SJSA1 (cell line): ENCODE measurements at regions not wholly inside any gene's neighbourhood (a gene's known extent, or its start where the extent isn't known, plus 50 kb on each side); places are given as distances from the start of the nearest gene placed in this dataset.

Experiments
- DNase-seq, 2 experiments: peaks; one replicate each; pipeline ENCODE4 v3.0.0-alpha.2; 2015 to 2020; ENCODE audit warnings: low spot score in 2 of 2, low read depth in 1 of 2
- H3K27ac ChIP-seq: fragments of 250-450 bp; sonication (Bioruptor Pico); 2 replicates; pipeline ENCODE4 v1.5.1; 2020; ENCODE audit warnings: mild to moderate bottlenecking, moderate library complexity
- H3K27me3 ChIP-seq: fragments of 250-450 bp; sonication (Bioruptor Pico); replicated peaks from 2 replicates; pipeline ENCODE4 v1.5.1; 2020; ENCODE audit warnings: mild to moderate bottlenecking, moderate library complexity
- H3K36me3 ChIP-seq: fragments of 250-450 bp; sonication (Bioruptor Pico); 2 replicates; pipeline ENCODE4 v1.5.1; 2020; ENCODE audit warnings: mild to moderate bottlenecking
- H3K4me1 ChIP-seq: fragments of 250-450 bp; sonication (Bioruptor Pico); replicated peaks from 2 replicates; pipeline ENCODE4 v1.6.1; 2021; ENCODE audit warnings: mild to moderate bottlenecking
- H3K4me3 ChIP-seq: fragments of 250-450 bp; sonication (Bioruptor Pico); 2 replicates; pipeline ENCODE4 v1.5.1; 2020; ENCODE audit warnings: mild to moderate bottlenecking
- H3K9me3 ChIP-seq: fragments of 250-450 bp; sonication (Bioruptor Pico); replicated peaks from 2 replicates; pipeline ENCODE4 v1.5.1; 2020; ENCODE audit warnings: mild to moderate bottlenecking

- no peak overlapping the region for H3K4me3 ChIP-seq
- H3K27ac ChIP-seq, result no peak overlapping the region
- H3K36me3 ChIP-seq, result no peaks in the 10 kb centered on the region
- no peaks in the 10 kb centered on the region for H3K27me3 ChIP-seq
- no peaks in the 10 kb centered on the region for H3K9me3 ChIP-seq
- no peaks in the 10 kb centered on the region for H3K4me1 ChIP-seq
- no peak for DNase-seq
Measured at GRCh38 chr16:64641343-64641742, 480.5 kb downstream of the CDH11 start.

- no peaks in the 10 kb centered on the region for H3K36me3 ChIP-seq
- H3K27me3 ChIP-seq, result no peaks in the 10 kb centered on the region
- no peaks in the 10 kb centered on the region for H3K4me1 ChIP-seq
- no peaks in the 10 kb centered on the region for H3K9me3 ChIP-seq
- no peak overlapping the region for H3K27ac ChIP-seq
- H3K4me3 ChIP-seq, result no peak overlapping the region
- no peak for DNase-seq
Measured at GRCh38 chr16:64638766-64639165, 483.1 kb downstream of the CDH11 start.

GRCh38 chr16:64629622-64630021, 492.2 kb downstream of the CDH11 start:
- Histone ChIP-seq H3K4me3 (no peak overlapping the region), H3K9me3 (no peaks in the 10 kb centered on the region), H3K36me3 (no peaks in the 10 kb centered on the region), H3K27ac (no peak overlapping the region), H3K4me1 (no peaks in the 10 kb centered on the region), H3K27me3 (no peaks in the 10 kb centered on the region)
- no peak for DNase-seq

GRCh38 chr16:64627781-64628180, 494.1 kb downstream of the CDH11 start:
- no peak overlapping the region for H3K27ac ChIP-seq
- H3K27me3 ChIP-seq, result no peaks in the 10 kb centered on the region
- H3K9me3 ChIP-seq, result no peaks in the 10 kb centered on the region
- no peaks in the 10 kb centered on the region for H3K36me3 ChIP-seq
- no peak for DNase-seq
- no peaks in the 10 kb centered on the region for H3K4me1 ChIP-seq
- no peak overlapping the region for H3K4me3 ChIP-seq

GRCh38 chr16:64627288-64627687, 494.6 kb downstream of the CDH11 start:
- H3K27ac ChIP-seq, result no peak overlapping the region
- DNase-seq, result no peak
- H3K4me1 ChIP-seq, result no peaks in the 10 kb centered on the region
- H3K27me3 ChIP-seq, result no peaks in the 10 kb centered on the region
- no peaks in the 10 kb centered on the region for H3K9me3 ChIP-seq
- no peak overlapping the region for H3K4me3 ChIP-seq
- no peaks in the 10 kb centered on the region for H3K36me3 ChIP-seq

- no peaks in the 10 kb centered on the region for H3K9me3 ChIP-seq
- no peaks in the 10 kb centered on the region for H3K27me3 ChIP-seq
- DNase-seq, result no peak
- no peaks in the 10 kb centered on the region for H3K36me3 ChIP-seq
- H3K4me1 ChIP-seq, result no peaks in the 10 kb centered on the region
- H3K27ac ChIP-seq, result no peak overlapping the region
- H3K4me3 ChIP-seq, result no peak overlapping the region
Measured at GRCh38 chr16:64626776-64627175, 495.1 kb downstream of the CDH11 start.

GRCh38 chr16:64621616-64622015, 500.2 kb downstream of the CDH11 start:
- no peak for DNase-seq
- no peak overlapping the region for H3K4me3 ChIP-seq
- no peaks in the 10 kb centered on the region for H3K4me1 ChIP-seq
- H3K36me3 ChIP-seq, result no peaks in the 10 kb centered on the region
- H3K27ac ChIP-seq, result no peak overlapping the region
- H3K9me3 ChIP-seq, result no peaks in the 10 kb centered on the region
- no peaks in the 10 kb centered on the region for H3K27me3 ChIP-seq

- H3K4me1 ChIP-seq, result no peaks in the 10 kb centered on the region
- H3K27me3 ChIP-seq, result no peaks in the 10 kb centered on the region
- H3K9me3 ChIP-seq, result no peaks in the 10 kb centered on the region
- no peak overlapping the region for H3K27ac ChIP-seq
- no peak for DNase-seq
- no peak overlapping the region for H3K4me3 ChIP-seq
- no peaks in the 10 kb centered on the region for H3K36me3 ChIP-seq
Measured at GRCh38 chr16:64617836-64618476, 503.9 kb downstream of the CDH11 start.

GRCh38 chr16:64615630-64616280, 506.1 kb downstream of the CDH11 start:
- no peaks in the 10 kb centered on the region for H3K9me3 ChIP-seq
- no peak overlapping the region for H3K27ac ChIP-seq
- H3K4me3 ChIP-seq, result no peak overlapping the region
- H3K36me3 ChIP-seq, result no peaks in the 10 kb centered on the region
- DNase-seq, result no peak
- H3K27me3 ChIP-seq, result no peaks in the 10 kb centered on the region
- no peaks in the 10 kb centered on the region for H3K4me1 ChIP-seq

- no peaks in the 10 kb centered on the region for H3K4me1 ChIP-seq
- no peaks in the 10 kb centered on the region for H3K9me3 ChIP-seq
- H3K4me3 ChIP-seq, result no peak overlapping the region
- no peaks in the 10 kb centered on the region for H3K27me3 ChIP-seq
- no peaks in the 10 kb centered on the region for H3K36me3 ChIP-seq
- no peak for DNase-seq
- H3K27ac ChIP-seq, result no peak overlapping the region
Measured at GRCh38 chr16:64596196-64596595, 525.7 kb downstream of the CDH11 start.

GRCh38 chr16:64590513-64590912, 531.4 kb downstream of the CDH11 start:
- H3K27me3 ChIP-seq, result no peaks in the 10 kb centered on the region
- no peaks in the 10 kb centered on the region for H3K9me3 ChIP-seq
- H3K4me1 ChIP-seq, result no peaks in the 10 kb centered on the region
- DNase-seq, result no peak
- H3K27ac ChIP-seq, result no peak overlapping the region
- no peaks in the 10 kb centered on the region for H3K36me3 ChIP-seq
- no peak overlapping the region for H3K4me3 ChIP-seq

- H3K27ac ChIP-seq, result no peak overlapping the region
- no peaks in the 10 kb centered on the region for H3K9me3 ChIP-seq
- no peaks in the 10 kb centered on the region for H3K27me3 ChIP-seq
- H3K4me3 ChIP-seq, result no peak overlapping the region
- no peaks in the 10 kb centered on the region for H3K36me3 ChIP-seq
- no peak for DNase-seq
- H3K4me1 ChIP-seq, result no peaks in the 10 kb centered on the region
Measured at GRCh38 chr16:64589836-64590235, 532.0 kb downstream of the CDH11 start.

- DNase-seq, result no peak
- Histone ChIP-seq H3K9me3 (no peaks in the 10 kb centered on the region), H3K36me3 (no peaks in the 10 kb centered on the region), H3K27ac (no peak overlapping the region), H3K27me3 (no peaks in the 10 kb centered on the region), H3K4me1 (no peaks in the 10 kb centered on the region), H3K4me3 (no peak overlapping the region)
Measured at GRCh38 chr16:64586781-64587180, 535.1 kb downstream of the CDH11 start.

GRCh38 chr16:64585367-64585766, 536.5 kb downstream of the CDH11 start:
- no peak overlapping the region for H3K4me3 ChIP-seq
- no peaks in the 10 kb centered on the region for H3K9me3 ChIP-seq
- no peak overlapping the region for H3K27ac ChIP-seq
- H3K36me3 ChIP-seq, result no peaks in the 10 kb centered on the region
- no peaks in the 10 kb centered on the region for H3K4me1 ChIP-seq
- no peak for DNase-seq
- H3K27me3 ChIP-seq, result no peaks in the 10 kb centered on the region

- Histone ChIP-seq H3K36me3 (no peaks in the 10 kb centered on the region), H3K4me3 (no peak overlapping the region), H3K4me1 (no peaks in the 10 kb centered on the region), H3K9me3 (no peaks in the 10 kb centered on the region), H3K27ac (no peak overlapping the region), H3K27me3 (no peaks in the 10 kb centered on the region)
- no peak for DNase-seq
Measured at GRCh38 chr16:64580558-64580957, 541.3 kb downstream of the CDH11 start.
